BJ (cell line): ENCODE measurements at regions not wholly inside any gene's neighbourhood (a gene's known extent, or its start where the extent isn't known, plus 50 kb on each side); places are given as distances from the start of the nearest gene placed in this dataset.

ENCODE experiments used
- CTCF ChIA-PET: fragments of 350-600 bp; formaldehyde crosslinking; extraction: SDS; loops from one replicate; lab custom pipeline; 2021; ENCODE audit warnings: antibody characterized with exemption, inconsistent platforms; lab: Yijun Ruan, JAX
- POLR2A ChIA-PET: fragments of 300-600 bp; sonication (Branson Sonifier 250); formaldehyde crosslinking; extraction: SDS; loops from one replicate; lab custom pipeline; 2021; ENCODE audit warnings: antibody characterized with exemption; lab: Charles Lee
- DNase-seq: peaks from one replicate; pipeline ENCODE4 v3.0.0-alpha.2; 2011; ENCODE audit warnings: low read depth
- H3K27me3 ChIP-seq: 2 replicates; pipeline ENCODE4 v1.6.0; 2011; ENCODE audit warnings: low read length; ENCODE audit not compliant: control insufficient read depth, insufficient read depth
- H3K36me3 ChIP-seq: 2 replicates; pipeline ENCODE4 v1.5.1; 2011; ENCODE audit warnings: low read length; ENCODE audit not compliant: control insufficient read depth, insufficient read depth
- H3K4me3 ChIP-seq: 2 replicates; pipeline ENCODE4 v1.5.1; 2011; ENCODE audit warnings: low read depth, mild to moderate bottlenecking, control low read depth, low read length
- TF ChIP-seq, protein P1 (sequence below): IDR thresholded peaks from 2 replicates; pipeline ENCODE4 v1.5.1; 2011; ENCODE audit warnings: low read depth, mild to moderate bottlenecking, control low read depth, inconsistent platforms, low read length, moderate library complexity; ENCODE audit not compliant: insufficient read depth

GRCh38 chr16:16945207-16945606 lies 525.6 kb downstream of the XYLT1 start:
- ChIA-PET CTCF (no interaction called here), POLR2A (no interaction called here)

DNA sequence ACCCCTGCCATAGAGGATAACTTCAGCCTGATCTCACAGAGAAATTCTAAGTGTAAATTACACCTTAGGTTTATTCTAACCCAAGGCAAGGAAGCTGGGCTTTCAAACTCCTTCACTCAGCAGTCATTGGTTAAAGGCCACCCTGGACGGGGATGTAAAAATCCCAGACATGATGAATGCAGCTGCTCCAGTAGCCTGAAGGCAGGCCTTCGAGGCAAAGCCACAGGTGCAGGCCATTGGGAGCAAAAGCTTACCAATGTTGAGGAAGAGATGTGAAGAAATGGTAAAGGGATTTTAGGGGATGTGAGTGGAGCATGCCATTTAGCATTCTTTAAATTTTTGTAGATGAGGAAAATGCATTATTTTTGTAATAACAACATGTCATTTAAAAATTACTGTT lies 514.4 kb downstream of the XYLT1 start:
- Histone ChIP-seq H3K4me3 (no peak overlapping the region), H3K27me3 (no peaks in the 10 kb centered on the region), H3K36me3 (no peaks in the 10 kb centered on the region)
- TF ChIP-seq, protein P1, sequence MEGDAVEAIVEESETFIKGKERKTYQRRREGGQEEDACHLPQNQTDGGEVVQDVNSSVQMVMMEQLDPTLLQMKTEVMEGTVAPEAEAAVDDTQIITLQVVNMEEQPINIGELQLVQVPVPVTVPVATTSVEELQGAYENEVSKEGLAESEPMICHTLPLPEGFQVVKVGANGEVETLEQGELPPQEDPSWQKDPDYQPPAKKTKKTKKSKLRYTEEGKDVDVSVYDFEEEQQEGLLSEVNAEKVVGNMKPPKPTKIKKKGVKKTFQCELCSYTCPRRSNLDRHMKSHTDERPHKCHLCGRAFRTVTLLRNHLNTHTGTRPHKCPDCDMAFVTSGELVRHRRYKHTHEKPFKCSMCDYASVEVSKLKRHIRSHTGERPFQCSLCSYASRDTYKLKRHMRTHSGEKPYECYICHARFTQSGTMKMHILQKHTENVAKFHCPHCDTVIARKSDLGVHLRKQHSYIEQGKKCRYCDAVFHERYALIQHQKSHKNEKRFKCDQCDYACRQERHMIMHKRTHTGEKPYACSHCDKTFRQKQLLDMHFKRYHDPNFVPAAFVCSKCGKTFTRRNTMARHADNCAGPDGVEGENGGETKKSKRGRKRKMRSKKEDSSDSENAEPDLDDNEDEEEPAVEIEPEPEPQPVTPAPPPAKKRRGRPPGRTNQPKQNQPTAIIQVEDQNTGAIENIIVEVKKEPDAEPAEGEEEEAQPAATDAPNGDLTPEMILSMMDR, result no peak
- no peak for DNase-seq
- ChIA-PET POLR2A (no interaction called here), CTCF (no interaction called here)

More at GRCh38 chr16:16945207-16945606, 525.6 kb downstream of the XYLT1 start:
- Histone ChIP-seq H3K27me3 (no peaks in the 10 kb centered on the region), H3K36me3 (no peaks in the 10 kb centered on the region), H3K4me3 (no peak overlapping the region)
- TF ChIP-seq, protein P1, result no peak
- DNase-seq, result no peak

DNA sequence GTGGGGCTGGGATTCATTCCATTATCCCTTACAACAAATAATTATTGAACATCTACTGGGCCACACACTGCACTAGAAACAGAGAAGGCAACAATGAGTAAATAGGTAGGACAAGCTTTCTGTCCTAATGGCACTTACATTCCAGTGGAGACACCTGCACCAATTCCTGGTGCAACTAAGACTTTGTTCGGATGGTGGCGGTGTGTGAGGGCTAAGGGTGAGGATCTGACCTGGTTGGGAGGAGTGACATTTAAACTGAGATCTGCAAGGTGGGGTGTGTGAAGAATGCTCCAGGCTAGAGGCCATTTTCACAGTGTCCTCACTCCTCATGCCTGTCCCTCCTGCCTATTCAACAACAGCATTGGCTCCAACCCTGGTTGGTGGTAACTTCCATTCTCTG lies 510.0 kb downstream of the XYLT1 start:
- DNase-seq, result no peak
- ChIA-PET POLR2A (no interaction called here), CTCF (no interaction called here)

GRCh38 chr16:16966439-16966838 lies 504.3 kb downstream of the XYLT1 start:
- Histone ChIP-seq H3K27me3 (no peaks in the 10 kb centered on the region), H3K4me3 (no peak overlapping the region), H3K36me3 (no peaks in the 10 kb centered on the region)
- TF ChIP-seq, protein P1, result no peak
- CTCF ChIA-PET, result no interaction called here
- POLR2A ChIA-PET, result no interaction called here
- DNase-seq, result no peak

More for the DNA sequence above, 510.0 kb downstream of the XYLT1 start:
- H3K4me3 ChIP-seq, result no peak overlapping the region
- TF ChIP-seq, protein P1, result no peak
- no peaks in the 10 kb centered on the region for H3K27me3 ChIP-seq
- H3K36me3 ChIP-seq, result no peaks in the 10 kb centered on the region

DNA sequence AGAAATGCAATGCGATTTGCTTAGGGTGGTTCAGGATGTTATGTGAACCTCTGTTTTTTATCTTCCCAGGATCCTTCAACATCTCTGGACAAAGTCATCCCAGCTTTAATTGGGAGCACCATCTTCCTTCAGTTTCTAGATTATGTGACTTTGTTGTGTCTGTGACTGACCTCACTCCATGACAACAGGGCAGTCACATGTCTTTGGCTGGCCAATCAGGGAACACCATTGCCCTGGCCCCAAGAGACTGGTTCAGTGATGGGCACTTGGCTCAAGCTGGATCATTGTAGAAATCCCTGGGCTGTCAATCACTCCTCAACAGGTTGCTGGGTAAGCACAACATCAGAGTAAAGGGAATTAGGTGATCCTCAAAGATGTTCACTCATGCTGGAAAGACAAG lies 499.7 kb downstream of the XYLT1 start:
- Histone ChIP-seq H3K36me3 (no peaks in the 10 kb centered on the region), H3K4me3 (no peak overlapping the region), H3K27me3 (no peaks in the 10 kb centered on the region)
- TF ChIP-seq, protein P1, result no peak
- ChIA-PET CTCF (no interaction called here), POLR2A (no interaction called here)
- DNase-seq, result no peak
